OCI-LY3 (cell line): ENCODE measurements at regions not wholly inside any gene's neighbourhood (a gene's known extent, or its start where the extent isn't known, plus 50 kb on each side); places are given as distances from the start of the nearest gene placed in this dataset.

ENCODE experiments used
- H2AFZ ChIP-seq: fragments of 200-600, 300-600 bp; shearing (Covaris generic); 2 replicates; pipeline ENCODE4 v1.6.0; 2014; ENCODE audit warnings: antibody characterized with exemption, low read depth, low read length
- H3K27ac ChIP-seq: fragments of 200-600, 300-600 bp; sonication (generic); 2 replicates; pipeline ENCODE4 v1.5.1; 2014; ENCODE audit warnings: mild to moderate bottlenecking, low read length, moderate library complexity, mixed read lengths
- H3K27me3 ChIP-seq: fragments of 200-600, 300-600 bp; sonication (generic); 2 replicates; pipeline ENCODE4 v1.6.1; 2014; ENCODE audit warnings: low read depth, low read length, mixed read lengths
- H3K36me3 ChIP-seq: fragments of 200-600, 300-600 bp; sonication (generic); replicated peaks from 2 replicates; pipeline ENCODE3; 2014; ENCODE audit warnings: low read depth, low read length, mixed read lengths
- H3K4me1 ChIP-seq: fragments of 300-600, 200-600 bp; sonication (generic); 2 replicates; pipeline ENCODE4 v1.6.1; 2014; ENCODE audit warnings: low read length, mixed read lengths
- H3K4me2 ChIP-seq: fragments of 200-600, 300-600 bp; sonication (generic); 2 replicates; pipeline ENCODE4 v1.6.1; 2014; ENCODE audit warnings: low read length, mixed read lengths
- H3K4me3 ChIP-seq: fragments of 300-600, 200-600 bp; sonication (generic); 2 replicates; pipeline ENCODE4 v1.5.1; 2014; ENCODE audit warnings: antibody characterized with exemption, mild to moderate bottlenecking, low read length, moderate library complexity
- H3K79me2 ChIP-seq: fragments of 300-600, 200-600 bp; shearing (Covaris generic); 2 replicates; pipeline ENCODE4 v1.6.1; 2014; ENCODE audit warnings: mild to moderate bottlenecking, low read length, mixed read lengths
- H3K9ac ChIP-seq: fragments of 300-600, 200-600 bp; shearing (Covaris generic); 2 replicates; pipeline ENCODE4 v1.6.0; 2014; ENCODE audit warnings: mild to moderate bottlenecking, low read length, moderate library complexity
- H3K9me3 ChIP-seq: fragments of 200-600, 300-600 bp; shearing (Covaris generic); 2 replicates; pipeline ENCODE4 v1.6.1; 2014; ENCODE audit warnings: low read length, mixed read lengths; ENCODE audit not compliant: insufficient read depth
- H4K20me1 ChIP-seq: fragments of 200-600, 300-600 bp; sonication (generic); 2 replicates; pipeline ENCODE4 v1.6.1; 2016; ENCODE audit warnings: low read length, mixed read lengths; ENCODE audit not compliant: insufficient read depth
- CTCF ChIP-seq: fragments of 200-600, 300-600 bp; sonication (generic); IDR thresholded peaks from 2 replicates; pipeline ENCODE4 v1.5.1; 2014; ENCODE audit warnings: antibody characterized with exemption, low read length, low read depth
- EZH2phosphoT487 ChIP-seq: fragments of 200-600 bp; shearing (Covaris generic); IDR thresholded peaks from 2 replicates; pipeline ENCODE4 v1.6.1; 2018; ENCODE audit warnings: antibody characterized with exemption, mixed run types, low read depth

DNA sequence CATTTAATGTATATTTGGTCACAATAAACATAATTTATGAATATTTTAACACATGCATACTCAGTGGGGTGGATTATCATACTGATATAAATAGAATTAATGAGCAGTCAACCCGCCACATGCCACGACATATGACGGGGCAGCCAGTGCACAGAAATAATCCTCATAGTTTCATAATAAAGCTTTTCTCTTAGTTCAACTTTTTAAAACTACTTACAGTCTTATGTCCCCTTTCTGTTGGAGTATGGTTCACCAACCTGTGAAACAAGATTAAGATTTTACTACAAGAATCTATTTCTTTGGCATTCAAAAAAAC is 75.6 kb upstream of the ETAA1 start:
- Histone ChIP-seq H3K9ac (no peak overlapping the region), H3K36me3 (no peaks in the 10 kb centered on the region), H4K20me1 (no peaks in the 10 kb centered on the region), H3K4me1 (peaks cover 9% of the 10 kb centered on the region), H3K4me2 (no peak overlapping the region), H3K9me3 (no peaks in the 10 kb centered on the region), H2AFZ (no peak overlapping the region), H3K27ac (no peak overlapping the region), H3K4me3 (no peak overlapping the region), H3K27me3 (no peaks in the 10 kb centered on the region), H3K79me2 (no peaks in the 10 kb centered on the region)
- TF ChIP-seq CTCF (no peak), EZH2phosphoT487 (no peak)

DNA sequence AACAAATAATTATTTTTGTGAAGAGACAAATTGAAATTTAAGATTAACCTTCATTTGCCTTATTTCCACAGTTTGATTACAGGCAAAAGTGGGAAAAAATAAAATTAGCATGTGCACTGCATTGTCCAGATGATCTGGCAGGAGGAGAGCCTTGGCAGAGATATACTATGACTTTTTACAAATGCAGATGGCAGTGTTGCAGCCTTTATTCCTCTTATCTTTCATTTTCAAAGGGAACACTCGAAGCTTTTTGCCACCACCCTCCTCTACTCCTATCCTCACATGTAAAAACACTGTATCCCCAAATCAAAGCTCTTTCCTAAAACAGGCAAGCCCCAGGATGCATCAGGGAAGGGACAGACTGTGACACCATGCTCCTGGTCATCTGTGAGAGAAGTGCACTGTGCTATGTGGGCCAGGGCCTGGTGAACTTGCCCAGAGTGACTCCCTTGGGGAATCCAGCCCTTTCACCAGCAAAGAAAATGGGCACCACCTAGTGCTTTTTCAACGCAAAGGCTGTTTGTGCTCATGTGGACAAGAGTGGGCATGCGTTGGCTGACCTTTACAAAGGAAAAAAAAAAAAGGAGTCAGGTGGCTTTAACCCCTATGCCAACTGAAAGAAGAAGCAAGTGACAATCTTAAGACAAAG is 74.7 kb upstream of the ETAA1 start:
- Histone ChIP-seq H3K9ac (no peak overlapping the region), H3K4me1 (peaks cover 9% of the 10 kb centered on the region), H3K36me3 (no peaks in the 10 kb centered on the region), H3K4me3 (no peak overlapping the region), H3K79me2 (no peaks in the 10 kb centered on the region), H4K20me1 (no peaks in the 10 kb centered on the region), H2AFZ (no peak overlapping the region), H3K4me2 (no peak overlapping the region), H3K27ac (no peak overlapping the region), H3K9me3 (no peaks in the 10 kb centered on the region), H3K27me3 (no peaks in the 10 kb centered on the region)
- TF ChIP-seq CTCF (no peak), EZH2phosphoT487 (no peak)

DNA sequence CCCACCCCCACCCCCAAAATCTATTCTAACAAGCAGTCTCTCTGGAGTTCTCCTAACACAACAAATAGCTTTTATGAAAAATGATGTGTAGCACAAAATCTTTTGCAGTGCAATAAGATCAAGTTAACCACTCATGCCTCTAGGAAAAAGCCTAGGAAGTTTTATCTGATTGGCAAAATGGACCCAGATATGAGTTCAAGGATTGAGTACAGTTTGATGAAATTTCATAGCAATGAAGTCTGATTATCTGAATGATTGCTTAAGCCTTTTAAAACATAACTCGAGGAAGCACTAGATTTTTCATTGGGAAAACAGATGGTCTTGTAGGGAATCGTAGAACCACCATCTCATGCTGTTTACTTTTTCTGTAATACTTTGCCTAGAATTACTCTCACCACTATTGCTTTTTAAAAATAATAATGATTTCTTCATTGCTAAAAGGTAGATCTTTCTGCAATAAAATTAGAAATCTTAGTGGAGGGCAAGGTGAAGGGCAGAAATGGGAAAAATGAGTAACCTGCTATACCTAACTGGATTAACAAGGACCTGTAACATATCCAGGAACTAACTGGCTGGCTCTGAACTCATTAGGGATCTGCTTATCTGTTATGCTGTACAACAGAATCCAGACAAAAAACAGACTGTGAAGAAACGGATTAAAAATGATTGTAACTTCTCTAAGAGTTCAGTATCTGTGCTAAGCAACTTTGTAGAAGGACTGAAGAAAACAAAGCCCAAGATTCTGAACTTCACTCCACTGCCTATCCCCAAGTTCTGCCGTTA is 73.7 kb upstream of the ETAA1 start:
- Histone ChIP-seq H3K4me3 (no peak overlapping the region), H3K27me3 (no peaks in the 10 kb centered on the region), H3K79me2 (no peaks in the 10 kb centered on the region), H3K9ac (no peak overlapping the region), H3K27ac (no peak overlapping the region), H2AFZ (no peak overlapping the region), H3K36me3 (no peaks in the 10 kb centered on the region), H3K9me3 (no peaks in the 10 kb centered on the region), H4K20me1 (no peaks in the 10 kb centered on the region), H3K4me1 (peaks cover 9% of the 10 kb centered on the region), H3K4me2 (no peak overlapping the region)
- TF ChIP-seq EZH2phosphoT487 (no peak), CTCF (no peak)

GRCh38 chr2:67329513-67329912 is 67.6 kb upstream of the ETAA1 start:
- Histone ChIP-seq H2AFZ (no peak overlapping the region), H3K4me3 (no peak overlapping the region), H4K20me1 (no peaks in the 10 kb centered on the region), H3K9me3 (no peaks in the 10 kb centered on the region), H3K79me2 (no peaks in the 10 kb centered on the region), H3K4me1 (peaks cover 6% of the 10 kb centered on the region), H3K9ac (no peak overlapping the region), H3K4me2 (no peak overlapping the region), H3K36me3 (no peaks in the 10 kb centered on the region), H3K27ac (no peak overlapping the region), H3K27me3 (no peaks in the 10 kb centered on the region; the same call in 1 of the 2 replicates)
- TF ChIP-seq EZH2phosphoT487 (no peak), CTCF (no peak)
